Thyroid gland (tissue), 4 donors: ENCODE measurements at regions not wholly inside any gene's neighbourhood (a gene's known extent, or its start where the extent isn't known, plus 50 kb on each side); places are given as distances from the start of the nearest gene placed in this dataset.

Experiments
- DNase-seq, 2 donors: peaks; one replicate each; pipeline ENCODE4 v3.0.0-alpha.2; 2019
- H3K27ac ChIP-seq, 3 donors: fragments of 200-600 bp; sonication (generic); 1 replicate in 2 of 3; 2 replicates in 1 of 3; pipeline ENCODE4 v1.5.1; 2016 to 2019; ENCODE audit warnings: mild to moderate bottlenecking in 1 of 3, moderate library complexity in 1 of 3
- H3K27me3 ChIP-seq: fragments of 200-600 bp; sonication (generic); one replicate; pipeline ENCODE4 v1.5.1; 2019
- H3K36me3 ChIP-seq, 2 donors: fragments of 200-600 bp; sonication (generic); one replicate each; pipeline ENCODE4 v1.5.1; 2016 to 2019
- H3K4me1 ChIP-seq, 2 donors: fragments of 200-600 bp; sonication (generic); one replicate each; pipeline ENCODE4 v1.5.1; 2017 to 2019
- H3K4me3 ChIP-seq, 3 donors: fragments of 200-600 bp; sonication (generic); replicated peaks in 1 of 3; 1 replicate in 2 of 3; 2 replicates in 1 of 3; pipeline ENCODE4 v1.5.1; 2016; ENCODE audit warnings: mild to moderate bottlenecking in 1 of 3
- H3K9me3 ChIP-seq: fragments of 200-600 bp; sonication (generic); one replicate; pipeline ENCODE4 v1.5.1; 2017
- POLR2A ChIP-seq, 2 donors: fragments of 450-650 bp; IDR thresholded peaks; one replicate each; pipeline ENCODE4 v1.6.1; 2017; ENCODE audit warnings: antibody characterized with exemption in 2 of 2, mild to moderate bottlenecking in 2 of 2, moderate library complexity in 1 of 2
- WGBS, 2 donors: methylation state at CpG; one replicate each; pipeline ENCODE4 v1.1.5; 2017; 5-methylcytosine and 5-hydroxymethylcytosine counted together
- intact Hi-C: fragments of 100-400 bp; cut with DNase I; formaldehyde crosslinking; loops from one replicate; pipeline ENCODE4 v1.15.1; 2023
- TF ChIP-seq, protein P1 (sequence below), 6 experiments: fragments of 200-600 bp in 3 of 6; fragments of 450-650 bp in 3 of 6; sonication (generic) in 3 of 6; IDR thresholded peaks; one replicate each; pipeline ENCODE4 v1.5.1; 2016 to 2019; ENCODE audit warnings: antibody characterized with exemption in 6 of 6, mild to moderate bottlenecking in 2 of 6, inconsistent platforms in 1 of 6, moderate library complexity in 1 of 6

DNA sequence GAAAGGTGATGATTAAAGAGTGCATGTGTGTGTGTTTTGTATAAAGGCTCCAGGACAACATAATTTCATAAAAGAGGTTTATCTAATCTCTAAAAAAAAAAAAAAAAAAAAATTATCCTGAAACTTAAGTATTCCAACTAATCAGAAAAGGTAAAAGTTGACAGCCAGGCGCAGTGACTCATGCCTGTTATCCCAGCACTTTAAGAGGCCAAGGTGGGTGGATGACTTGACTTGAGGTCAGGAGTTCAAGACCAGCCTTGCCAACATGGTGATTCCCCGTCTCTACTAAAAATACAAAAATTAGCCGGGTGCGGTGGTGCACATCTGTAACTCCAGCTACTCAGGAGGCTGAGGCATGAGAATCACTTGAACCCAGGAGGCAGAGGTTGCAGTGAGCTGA, 632.7 kb upstream of the CHORDC1 start:
- intact Hi-C loops = no loop called here
- Histone ChIP-seq H3K27ac (no peak overlapping the region), H3K4me3 (no peak overlapping the region), H3K36me3 (no peaks in the 10 kb centered on the region), H3K27me3 (no peaks in the 10 kb centered on the region), H3K4me1 (no peaks in the 10 kb centered on the region), H3K9me3 (no peaks in the 10 kb centered on the region)
- no peak for DNase-seq
- TF ChIP-seq, protein P1, sequence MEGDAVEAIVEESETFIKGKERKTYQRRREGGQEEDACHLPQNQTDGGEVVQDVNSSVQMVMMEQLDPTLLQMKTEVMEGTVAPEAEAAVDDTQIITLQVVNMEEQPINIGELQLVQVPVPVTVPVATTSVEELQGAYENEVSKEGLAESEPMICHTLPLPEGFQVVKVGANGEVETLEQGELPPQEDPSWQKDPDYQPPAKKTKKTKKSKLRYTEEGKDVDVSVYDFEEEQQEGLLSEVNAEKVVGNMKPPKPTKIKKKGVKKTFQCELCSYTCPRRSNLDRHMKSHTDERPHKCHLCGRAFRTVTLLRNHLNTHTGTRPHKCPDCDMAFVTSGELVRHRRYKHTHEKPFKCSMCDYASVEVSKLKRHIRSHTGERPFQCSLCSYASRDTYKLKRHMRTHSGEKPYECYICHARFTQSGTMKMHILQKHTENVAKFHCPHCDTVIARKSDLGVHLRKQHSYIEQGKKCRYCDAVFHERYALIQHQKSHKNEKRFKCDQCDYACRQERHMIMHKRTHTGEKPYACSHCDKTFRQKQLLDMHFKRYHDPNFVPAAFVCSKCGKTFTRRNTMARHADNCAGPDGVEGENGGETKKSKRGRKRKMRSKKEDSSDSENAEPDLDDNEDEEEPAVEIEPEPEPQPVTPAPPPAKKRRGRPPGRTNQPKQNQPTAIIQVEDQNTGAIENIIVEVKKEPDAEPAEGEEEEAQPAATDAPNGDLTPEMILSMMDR (IDR thresholded peaks at IDR 0.05) = no peak
- TF ChIP-seq POLR2A (IDR thresholded peaks at IDR 0.05) = no peak
- 69 to 73% methylated on average over 4 of the region's 4 CpGs for WGBS, 2 donors

DNA sequence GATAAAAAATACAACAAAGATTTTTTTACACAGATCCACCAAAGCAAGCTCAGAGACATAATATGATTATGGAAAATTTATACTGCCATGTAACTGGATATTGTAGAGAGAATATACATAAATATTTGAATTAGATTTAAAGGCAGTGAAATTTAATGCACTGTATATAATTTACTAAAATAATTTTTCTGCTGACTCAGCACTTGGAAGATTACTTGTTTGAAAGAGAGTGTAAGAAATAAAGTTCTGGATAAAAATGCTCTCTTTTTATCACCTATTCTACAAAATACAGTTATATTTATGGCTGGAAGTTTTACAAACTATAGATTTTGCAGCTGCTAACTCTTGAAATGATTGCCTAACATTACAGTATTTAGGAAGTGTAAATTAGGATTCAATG, 628.3 kb upstream of the CHORDC1 start:
- TF ChIP-seq, protein P1 (IDR thresholded peaks at IDR 0.05) = no peak
- no peak for TF ChIP-seq POLR2A (IDR thresholded peaks at IDR 0.05)
- intact Hi-C loops = no loop called here
- Histone ChIP-seq H3K36me3 (no peaks in the 10 kb centered on the region), H3K9me3 (no peaks in the 10 kb centered on the region), H3K4me1 (no peaks in the 10 kb centered on the region), H3K4me3 (no peak overlapping the region), H3K27ac (no peak overlapping the region), H3K27me3 (no peaks in the 10 kb centered on the region)
- no peak for DNase-seq

DNA sequence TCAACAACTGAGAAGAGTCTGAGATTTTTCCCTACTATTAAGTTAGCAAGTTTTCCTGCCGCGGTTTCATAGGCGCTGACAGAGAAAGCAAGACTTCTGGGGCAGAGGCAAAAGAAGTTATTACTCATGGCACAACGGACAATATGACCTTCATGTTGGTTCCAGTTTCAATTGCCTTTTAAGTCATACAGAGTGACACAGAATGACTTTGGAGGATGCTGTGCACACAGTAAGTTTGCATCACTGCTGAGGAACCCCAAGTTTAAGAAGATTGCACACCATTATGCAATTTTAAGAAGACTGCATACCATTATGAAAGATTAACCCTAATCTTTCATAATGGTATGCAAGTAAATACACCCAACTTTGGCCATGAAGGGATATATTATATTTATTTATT, 626.5 kb upstream of the CHORDC1 start:
- Histone ChIP-seq H3K27ac (no peak overlapping the region), H3K36me3 (no peaks in the 10 kb centered on the region), H3K9me3 (no peaks in the 10 kb centered on the region), H3K4me3 (no peak overlapping the region), H3K27me3 (no peaks in the 10 kb centered on the region), H3K4me1 (no peaks in the 10 kb centered on the region)
- 93 to 95% methylated on average over 4 of the region's 4 CpGs for WGBS, 2 donors
- intact Hi-C loops = no loop called here
- TF ChIP-seq, protein P1 (IDR thresholded peaks at IDR 0.05) = no peak
- TF ChIP-seq POLR2A (IDR thresholded peaks at IDR 0.05) = no peak
- no peak for DNase-seq

DNA sequence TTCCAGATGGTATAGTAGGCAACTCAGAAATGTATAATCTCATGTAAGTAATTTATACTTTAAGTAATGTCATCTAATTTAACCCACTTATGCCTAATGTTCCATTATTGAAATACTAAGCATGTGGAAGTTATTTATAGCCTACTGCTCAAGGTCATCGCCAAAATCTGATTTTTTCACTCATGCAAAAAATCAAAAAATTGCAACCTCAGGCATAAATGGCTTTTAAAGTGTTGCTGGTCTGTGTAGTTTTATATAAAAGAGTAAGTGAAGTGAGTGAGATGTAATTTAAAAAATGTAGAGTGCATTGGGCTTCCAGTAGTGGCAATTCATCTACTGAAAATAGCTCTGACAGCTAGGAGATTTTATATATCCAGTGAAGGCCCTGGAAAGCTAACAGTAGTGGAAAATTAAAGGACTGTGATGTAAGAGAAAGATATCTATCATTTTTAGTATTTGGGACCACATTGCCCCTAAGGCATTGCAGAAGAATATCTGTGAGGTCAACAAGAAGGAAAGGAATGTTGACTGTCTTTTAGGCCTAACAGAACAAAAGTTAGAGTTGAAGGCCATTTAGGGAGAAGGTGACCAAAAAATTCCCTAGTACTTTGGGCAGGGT, 624.5 kb upstream of the CHORDC1 start:
- no peaks in the 10 kb centered on the region for H3K4me1 ChIP-seq
- DNase-seq = no peak
- TF ChIP-seq, protein P1 (IDR thresholded peaks at IDR 0.05) = no peak
- no peak for TF ChIP-seq POLR2A (IDR thresholded peaks at IDR 0.05)
- H3K4me3 ChIP-seq = no peak overlapping the region
- H3K9me3 ChIP-seq = no peaks in the 10 kb centered on the region
- H3K27me3 ChIP-seq = no peaks in the 10 kb centered on the region
- H3K36me3 ChIP-seq = no peaks in the 10 kb centered on the region
- intact Hi-C loops = no loop called here
- 71 to 81% methylated on average over 1 of the region's 1 CpG for WGBS, 2 donors
- no peak overlapping the region for H3K27ac ChIP-seq

DNA sequence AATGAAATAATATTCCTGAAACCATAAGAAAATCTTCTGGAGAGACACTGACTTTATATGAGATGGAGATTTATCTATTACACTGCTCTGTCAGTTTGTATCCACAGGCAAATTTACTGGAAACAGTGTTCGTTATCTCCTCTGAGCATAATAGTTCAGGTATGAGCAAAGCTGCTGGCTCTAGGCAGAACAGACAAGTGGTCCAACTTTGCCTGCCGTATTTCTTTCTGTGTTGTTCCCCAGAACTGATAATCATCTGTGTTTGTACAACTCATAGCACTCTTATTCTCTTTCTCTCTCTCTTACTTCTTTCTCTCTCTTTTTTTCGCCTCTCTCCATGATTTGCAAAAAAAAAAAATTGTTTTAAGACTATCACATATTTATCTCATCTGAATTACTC, 623.8 kb upstream of the CHORDC1 start:
- Histone ChIP-seq H3K36me3 (no peaks in the 10 kb centered on the region), H3K4me3 (no peak overlapping the region), H3K4me1 (no peaks in the 10 kb centered on the region), H3K27ac (no peak overlapping the region), H3K27me3 (no peaks in the 10 kb centered on the region), H3K9me3 (no peaks in the 10 kb centered on the region)
- TF ChIP-seq, protein P1 (IDR thresholded peaks at IDR 0.05) = no peak
- TF ChIP-seq POLR2A (IDR thresholded peaks at IDR 0.05) = no peak
- intact Hi-C loops = no loop called here
- WGBS, 2 donors = 32 to 44% methylated on average over 3 of the region's 3 CpGs
- DNase-seq = no peak
